CD4-positive, alpha-beta T cell treated with Interleukin-15 for 1 hour (primary cell): ENCODE measurements at regions not wholly inside any gene's neighbourhood (a gene's known extent, or its start where the extent isn't known, plus 50 kb on each side); places are given as distances from the start of the nearest gene placed in this dataset.
"Not testable (repeated sequence)": the region's sequence is repeated elsewhere in the genome, so short reads cannot be mapped to it uniquely, and the experiment has no call there.

Experiments used
- DNase-seq: peaks from one replicate; pipeline ENCODE4 v3.0.0-alpha.2; 2020

GRCh38 chr5:21482522-21482921, 1370.6 kb downstream of the CDH12 start:
- DNase-seq, result peak; percentile 26

GRCh38 chr5:21481320-21482270, 1371.5 kb downstream of the CDH12 start:
- DNase-seq, result peak; percentile 29

GRCh38 chr5:21480054-21480453, 1373.1 kb downstream of the CDH12 start:
- DNase-seq, result not testable (repeated sequence)

- not testable (repeated sequence) for DNase-seq
Measured at GRCh38 chr5:21473981-21474380, 1379.2 kb downstream of the CDH12 start.

GRCh38 chr5:21473436-21473835, 1379.7 kb downstream of the CDH12 start:
- DNase-seq, result not testable (repeated sequence)

GRCh38 chr5:21471691-21472090, 1381.5 kb downstream of the CDH12 start:
- not testable (repeated sequence) for DNase-seq

GRCh38 chr5:21469523-21470101, 1383.5 kb downstream of the CDH12 start:
- DNase-seq, result not testable (repeated sequence)

GRCh38 chr5:21467544-21467943, 1385.6 kb downstream of the CDH12 start:
- not testable (repeated sequence) for DNase-seq

GRCh38 chr5:21459744-21460073, 1393.4 kb downstream of the CDH12 start:
- not testable (repeated sequence) for DNase-seq

- no peak for DNase-seq
Measured at GRCh38 chr5:21452449-21452848, 1400.7 kb downstream of the CDH12 start.

- DNase-seq, result no peak
Measured at GRCh38 chr5:21432646-21433045, 1420.5 kb downstream of the CDH12 start.

- DNase-seq, result no peak
Measured at GRCh38 chr5:21424907-21425306, 1428.2 kb downstream of the CDH12 start.

GRCh38 chr5:21419383-21419782, 1431.4 kb upstream of the CDH18 start:
- DNase-seq, result no peak

- DNase-seq, result not testable (repeated sequence)
Measured at GRCh38 chr5:21402089-21402488, 1414.1 kb upstream of the CDH18 start.

GRCh38 chr5:21398511-21398910, 1410.5 kb upstream of the CDH18 start:
- DNase-seq, result no peak

- DNase-seq, result no peak
Measured at GRCh38 chr5:21397693-21398092, 1409.7 kb upstream of the CDH18 start.

GRCh38 chr5:21391506-21391905, 1403.5 kb upstream of the CDH18 start:
- DNase-seq, result no peak

GRCh38 chr5:21360754-21361153, 1372.8 kb upstream of the CDH18 start:
- DNase-seq, result not testable (repeated sequence)

GRCh38 chr5:21341948-21342261, 1353.9 kb upstream of the CDH18 start:
- DNase-seq, result peak; percentile 17

GRCh38 chr5:21341203-21341947, 1353.4 kb upstream of the CDH18 start:
- not testable (repeated sequence) for DNase-seq

- DNase-seq, result not testable (repeated sequence)
Measured at GRCh38 chr5:21340233-21340632, 1352.2 kb upstream of the CDH18 start.

- not testable (repeated sequence) for DNase-seq
Measured at GRCh38 chr5:21336478-21336877, 1348.5 kb upstream of the CDH18 start.

- DNase-seq, result not testable (repeated sequence)
Measured at GRCh38 chr5:21315376-21315775, 1327.4 kb upstream of the CDH18 start.

- not testable (repeated sequence) for DNase-seq
Measured at GRCh38 chr5:21301205-21301604, 1313.2 kb upstream of the CDH18 start.
